Neural progenitor cell (in vitro differentiated cells): ENCODE measurements at regions not wholly inside any gene's neighbourhood (a gene's known extent, or its start where the extent isn't known, plus 50 kb on each side); places are given as distances from the start of the nearest gene placed in this dataset.

Experiments used
- CTCF ChIP-seq: fragments of 200-600 bp; sonication (generic); IDR thresholded peaks from 2 replicates; pipeline ENCODE4 v1.5.1; 2017; ENCODE audit warnings: antibody characterized with exemption, mild to moderate bottlenecking
- EZH2phosphoT487 ChIP-seq: fragments of 200-600 bp; sonication (generic); IDR thresholded peaks from 2 replicates; pipeline ENCODE4 v1.6.1; 2017; ENCODE audit warnings: antibody characterized with exemption

GRCh38 chr17:77651988-77652387 lies 306.5 kb upstream of the TNRC6C start:
- TF ChIP-seq EZH2phosphoT487 = no peak
- no peak for TF ChIP-seq CTCF
